ENCODE measurements at regions not wholly inside any gene's neighbourhood (a gene's known extent, or its start where the extent isn't known, plus 50 kb on each side); places are given as distances from the start of the nearest gene placed in this dataset.

DNA sequence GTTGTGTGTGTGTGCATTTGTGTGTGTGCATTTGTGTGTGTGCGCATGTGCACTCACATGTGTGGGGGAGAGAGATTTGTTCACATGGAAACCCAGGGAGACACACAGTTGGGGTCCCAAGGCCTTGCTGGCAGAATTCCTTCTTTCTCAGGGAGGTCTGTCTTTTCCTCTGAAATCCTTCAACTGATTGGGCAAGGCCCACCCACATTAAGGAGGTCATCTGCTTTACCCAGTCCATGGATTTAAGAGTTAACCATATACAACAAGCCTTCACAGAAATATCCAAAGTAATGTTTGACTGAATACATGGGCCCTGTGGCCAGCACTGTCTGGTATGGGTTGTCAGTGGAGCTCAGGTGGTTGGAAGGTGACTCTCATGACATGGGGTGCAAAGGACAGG is 641.4 kb downstream of the BRD1 start:
- TF ChIP-seq, protein P1, sequence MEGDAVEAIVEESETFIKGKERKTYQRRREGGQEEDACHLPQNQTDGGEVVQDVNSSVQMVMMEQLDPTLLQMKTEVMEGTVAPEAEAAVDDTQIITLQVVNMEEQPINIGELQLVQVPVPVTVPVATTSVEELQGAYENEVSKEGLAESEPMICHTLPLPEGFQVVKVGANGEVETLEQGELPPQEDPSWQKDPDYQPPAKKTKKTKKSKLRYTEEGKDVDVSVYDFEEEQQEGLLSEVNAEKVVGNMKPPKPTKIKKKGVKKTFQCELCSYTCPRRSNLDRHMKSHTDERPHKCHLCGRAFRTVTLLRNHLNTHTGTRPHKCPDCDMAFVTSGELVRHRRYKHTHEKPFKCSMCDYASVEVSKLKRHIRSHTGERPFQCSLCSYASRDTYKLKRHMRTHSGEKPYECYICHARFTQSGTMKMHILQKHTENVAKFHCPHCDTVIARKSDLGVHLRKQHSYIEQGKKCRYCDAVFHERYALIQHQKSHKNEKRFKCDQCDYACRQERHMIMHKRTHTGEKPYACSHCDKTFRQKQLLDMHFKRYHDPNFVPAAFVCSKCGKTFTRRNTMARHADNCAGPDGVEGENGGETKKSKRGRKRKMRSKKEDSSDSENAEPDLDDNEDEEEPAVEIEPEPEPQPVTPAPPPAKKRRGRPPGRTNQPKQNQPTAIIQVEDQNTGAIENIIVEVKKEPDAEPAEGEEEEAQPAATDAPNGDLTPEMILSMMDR (IDR thresholded peaks at IDR 0.05; ENCODE audit: insufficient read depth, low read length, poor library complexity, severe bottlenecking), result no peak
- no peak for TF ChIP-seq EZH2phosphoT487 (conservative IDR thresholded peaks at IDR 0.05; ENCODE audit: low read length)
